HG03108 (cell line): ENCODE measurements at regions not wholly inside any gene's neighbourhood (a gene's known extent, or its start where the extent isn't known, plus 50 kb on each side); places are given as distances from the start of the nearest gene placed in this dataset.

Source experiments
- ATAC-seq: cut with Tn5 transposase; IDR thresholded peaks from one replicate; pipeline ENCODE4 v1.9.1; 2021; ENCODE audit warnings: moderate library complexity; ENCODE audit not compliant: unreplicated experiment

- ATAC-seq: no peak
Measured at GRCh38 chr2:16149349-16150243, 209.2 kb downstream of the MYCN start.

GRCh38 chr2:16148632-16149348 lies 208.4 kb downstream of the MYCN start:
- ATAC-seq: no peak

DNA sequence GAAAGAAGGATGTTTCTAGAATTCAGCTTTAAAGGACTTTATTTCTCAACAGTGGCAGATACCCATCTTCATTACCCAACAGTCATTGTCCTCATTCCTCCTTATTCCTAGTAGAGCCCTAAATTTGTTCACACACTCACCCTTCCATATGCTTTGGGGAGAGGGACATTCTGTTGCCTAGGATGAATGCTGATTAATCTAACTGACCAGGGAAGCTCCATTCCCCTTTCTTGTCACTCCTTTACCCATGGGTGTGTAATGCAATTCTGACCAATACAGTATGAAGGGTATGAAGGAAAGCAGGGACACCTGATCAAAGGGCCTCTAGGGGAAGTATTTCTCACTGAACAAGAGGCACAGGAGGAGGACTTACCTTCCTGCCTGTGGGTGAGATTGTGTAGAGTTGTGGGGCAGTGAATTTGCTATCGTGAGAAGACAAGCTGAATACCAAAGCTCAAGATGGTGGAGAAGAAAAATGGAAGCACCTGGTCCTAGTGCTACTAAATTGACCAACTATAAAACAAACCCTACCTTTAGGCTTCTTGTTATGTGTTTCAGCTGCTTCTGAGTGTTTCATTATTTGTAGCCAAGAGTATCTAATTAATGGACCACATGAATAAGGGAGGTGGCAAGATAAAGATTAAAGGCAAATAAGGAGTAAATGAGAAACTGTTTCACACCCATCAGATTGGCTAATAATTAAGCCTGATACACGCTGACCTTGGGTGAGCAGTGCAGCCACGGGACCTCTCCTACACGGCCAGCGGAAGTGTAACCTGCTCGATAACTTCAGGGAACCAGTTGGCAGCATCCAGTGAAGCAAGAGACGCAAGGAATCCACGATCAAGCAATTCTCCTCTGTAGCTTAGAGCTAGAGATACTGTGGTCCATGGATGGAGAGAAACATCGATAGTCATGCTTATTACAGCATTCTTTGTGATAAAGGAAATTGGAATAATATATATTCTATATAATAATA lies 202.3 kb downstream of the MYCN start:
- no peak for ATAC-seq

DNA sequence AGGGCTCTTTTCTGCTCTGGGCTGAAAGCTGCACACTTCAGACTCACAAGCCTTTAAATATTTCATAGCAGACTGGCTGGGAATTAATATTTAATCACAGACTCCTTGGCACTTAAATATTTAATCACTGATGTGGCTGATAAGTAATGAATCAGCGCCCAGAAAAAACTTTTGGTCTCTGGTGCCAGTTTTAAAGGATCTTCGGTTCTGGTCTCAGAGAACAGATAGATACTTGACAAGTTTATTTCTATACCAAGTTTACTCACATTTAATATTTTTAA lies 201.2 kb downstream of the MYCN start:
- ATAC-seq: no peak

DNA sequence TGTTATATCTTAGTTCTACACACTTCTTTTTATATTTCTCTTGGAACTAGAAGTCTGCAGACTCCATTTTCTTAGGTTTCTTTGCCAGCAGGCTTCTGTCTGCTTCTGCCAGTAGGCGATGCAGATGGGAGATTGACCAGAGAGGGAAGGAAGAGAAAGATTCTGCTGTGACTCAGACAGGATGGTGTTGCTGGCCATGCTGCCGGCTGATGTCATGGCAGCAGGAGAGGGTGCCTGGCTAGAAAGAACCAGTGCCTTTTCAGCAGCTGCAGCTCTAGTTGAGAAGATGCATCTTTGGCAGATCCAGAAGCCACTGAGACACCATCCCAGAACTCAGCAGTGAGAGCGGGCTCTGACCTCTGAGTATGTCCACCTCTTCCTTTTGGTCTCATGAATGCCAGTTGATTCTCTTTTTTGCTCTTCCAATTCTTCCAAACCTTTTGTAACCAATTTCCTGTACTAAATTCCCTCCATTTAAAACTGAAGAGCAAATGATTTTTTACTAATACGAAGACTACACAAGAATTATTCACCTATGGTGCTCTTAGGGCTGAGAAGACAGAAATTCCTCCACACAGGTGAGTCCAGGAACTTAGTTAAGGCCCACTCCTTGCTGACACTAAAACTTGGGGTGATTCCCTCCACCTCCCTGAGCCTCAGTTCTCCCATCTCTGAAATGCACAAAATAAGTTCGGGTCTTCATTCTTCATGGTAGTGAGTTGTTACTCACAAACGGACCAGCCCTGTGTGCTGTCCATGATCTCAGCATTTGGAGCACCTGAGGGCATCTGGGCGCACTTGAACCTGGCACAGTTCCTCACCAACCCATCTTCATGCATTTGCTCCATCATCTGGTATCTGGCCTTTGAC lies 200.7 kb downstream of the MYCN start:
- ATAC-seq: no peak

DNA sequence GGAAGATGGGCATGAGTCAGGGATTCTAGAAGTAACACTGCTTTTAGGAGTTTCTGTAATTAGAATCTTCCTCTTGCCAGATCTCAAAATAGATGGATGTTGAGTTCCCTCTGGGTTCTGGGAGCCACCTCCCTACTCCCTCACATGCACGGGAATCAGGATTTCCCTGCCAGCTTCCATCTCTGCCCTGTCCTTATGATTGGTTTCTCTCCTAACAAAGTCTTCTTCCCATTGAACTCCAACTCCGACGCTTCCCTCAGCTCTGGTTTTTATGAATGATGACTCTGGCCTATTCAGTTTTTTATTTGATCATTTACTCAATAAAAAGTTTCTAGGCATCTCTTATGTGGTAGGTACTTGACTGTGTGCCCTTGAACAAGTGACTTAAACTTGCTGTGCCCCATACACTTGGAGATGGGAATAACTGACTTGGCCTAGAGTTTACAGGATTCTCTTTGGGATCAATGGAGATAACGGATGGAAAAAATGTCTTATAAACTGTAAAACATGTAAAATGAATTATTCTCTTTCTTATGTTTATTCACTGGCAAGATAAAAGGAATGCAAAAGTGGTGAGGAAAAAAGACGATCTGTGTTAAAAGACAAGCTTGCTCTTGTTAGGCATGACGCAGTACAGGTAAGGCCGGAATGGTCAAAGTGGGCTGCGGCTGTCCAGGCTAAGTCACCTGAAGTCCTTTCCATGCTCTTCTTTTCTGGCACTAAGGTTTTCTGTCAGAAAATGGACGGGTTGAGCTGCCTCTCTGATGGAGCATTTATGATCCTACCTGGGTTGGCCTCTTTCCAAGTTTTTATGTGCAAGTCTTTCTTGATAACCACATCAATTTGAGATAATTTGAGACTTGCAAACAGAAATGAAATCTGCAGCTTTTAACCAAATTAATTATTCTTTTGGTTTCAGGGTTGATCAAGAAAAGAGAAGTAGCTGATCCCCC lies 199.6 kb downstream of the MYCN start:
- no peak for ATAC-seq

DNA sequence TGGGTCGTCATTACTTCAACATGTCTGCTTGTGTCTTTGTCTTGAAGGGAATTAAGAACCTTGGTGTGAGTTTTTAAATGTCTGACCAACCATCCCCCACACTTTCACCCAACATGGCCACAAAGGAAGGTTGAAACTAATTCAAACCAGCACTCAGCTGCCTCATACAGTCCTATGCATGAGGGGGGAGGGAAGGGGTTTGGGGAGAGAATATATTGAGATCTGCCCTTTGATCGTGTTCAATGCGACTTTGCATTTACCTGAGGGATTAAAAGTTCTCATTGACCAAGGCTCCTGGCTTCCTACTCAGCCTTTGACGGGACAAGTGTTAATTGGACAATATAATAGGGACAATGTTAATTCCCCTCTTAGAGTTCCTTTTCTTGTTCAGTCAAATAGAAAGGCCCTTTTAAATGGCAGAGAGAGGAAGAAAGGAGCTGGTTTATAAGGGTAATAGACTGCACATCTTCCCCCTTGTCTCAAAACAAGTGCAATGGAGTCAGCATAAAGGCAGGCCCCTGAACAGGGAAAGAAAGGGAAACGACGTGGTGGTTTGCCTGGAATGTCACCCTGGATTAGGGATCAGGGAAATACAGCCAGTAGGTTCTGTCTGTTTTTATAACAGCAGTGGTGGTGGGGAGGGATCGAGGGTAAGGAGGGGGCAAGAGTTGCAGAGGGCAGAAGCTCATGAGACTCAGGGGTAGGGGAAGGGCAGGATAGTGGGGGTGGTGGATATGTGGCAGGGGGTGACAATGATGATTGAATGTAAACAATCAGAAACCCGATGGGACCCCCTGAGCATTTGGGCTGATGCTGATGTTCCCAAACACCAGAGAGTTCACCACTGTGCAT lies 198.7 kb downstream of the MYCN start:
- ATAC-seq: no peak

DNA sequence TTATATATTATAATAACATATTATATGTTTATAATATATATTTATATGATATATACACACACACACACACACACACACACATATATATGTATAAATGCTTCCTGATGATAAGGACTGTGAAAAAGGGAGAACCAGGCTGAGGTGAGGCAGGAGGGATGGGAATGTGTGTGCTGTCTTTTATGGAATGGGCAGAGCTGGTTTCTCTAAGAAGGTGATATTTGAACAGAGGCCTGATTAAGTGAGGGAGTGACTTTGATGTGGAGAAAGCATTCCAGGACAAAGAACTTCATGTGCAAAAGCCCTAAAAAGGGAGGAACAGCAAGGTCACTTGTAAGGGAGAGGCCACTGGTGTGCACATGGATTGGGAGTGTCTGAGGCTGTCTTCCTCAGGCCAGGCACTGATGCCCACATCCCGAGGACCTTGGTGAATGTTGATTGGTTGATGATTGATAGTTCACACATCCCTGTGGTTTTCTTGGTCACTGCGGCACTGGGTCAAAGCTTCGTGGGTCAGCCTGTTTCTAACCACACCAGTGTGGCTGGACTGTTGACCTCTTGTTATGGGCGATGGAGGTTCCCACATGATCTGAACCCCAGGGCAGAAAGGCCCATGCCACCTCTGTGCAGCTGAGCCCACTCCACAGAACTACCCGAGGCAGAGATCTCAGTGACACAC lies 196.9 kb downstream of the MYCN start:
- no peak for ATAC-seq

GRCh38 chr2:16136461-16137035 lies 196.2 kb downstream of the MYCN start:
- no peak for ATAC-seq

- no peak for ATAC-seq
Measured at GRCh38 chr2:16135913-16136310, 195.6 kb downstream of the MYCN start.

- ATAC-seq: no peak
Measured at GRCh38 chr2:16135196-16135912, 195.0 kb downstream of the MYCN start.

- ATAC-seq: no peak
Measured at GRCh38 chr2:16134436-16135165, 194.3 kb downstream of the MYCN start.

DNA sequence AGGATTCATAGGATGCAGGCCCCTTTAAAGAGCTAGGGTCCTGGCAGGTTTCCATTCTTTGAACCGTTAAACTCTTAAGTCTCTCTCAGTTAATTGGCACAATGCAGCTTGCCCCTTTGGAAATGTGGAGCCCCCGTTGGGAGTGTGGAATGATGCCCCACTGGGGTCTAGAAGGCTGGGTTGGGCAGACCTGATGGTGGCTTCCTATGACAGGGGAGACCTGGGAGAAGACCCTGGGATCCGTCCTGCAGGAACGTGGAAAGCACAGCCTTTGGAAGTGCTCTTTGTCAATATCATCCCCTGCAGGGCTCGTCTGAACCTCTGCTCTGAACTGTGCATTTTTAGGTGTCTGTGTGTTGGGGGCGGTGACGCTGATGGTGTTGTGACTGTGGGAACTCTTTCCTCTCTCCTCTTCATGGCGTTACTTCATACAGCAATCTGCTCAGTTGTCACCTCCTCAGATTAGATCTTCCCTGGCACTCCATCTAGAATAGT lies 190.6 kb downstream of the MYCN start:
- no peak for ATAC-seq

- ATAC-seq: no peak
Measured at GRCh38 chr2:16130541-16130880, 190.2 kb downstream of the MYCN start.

DNA sequence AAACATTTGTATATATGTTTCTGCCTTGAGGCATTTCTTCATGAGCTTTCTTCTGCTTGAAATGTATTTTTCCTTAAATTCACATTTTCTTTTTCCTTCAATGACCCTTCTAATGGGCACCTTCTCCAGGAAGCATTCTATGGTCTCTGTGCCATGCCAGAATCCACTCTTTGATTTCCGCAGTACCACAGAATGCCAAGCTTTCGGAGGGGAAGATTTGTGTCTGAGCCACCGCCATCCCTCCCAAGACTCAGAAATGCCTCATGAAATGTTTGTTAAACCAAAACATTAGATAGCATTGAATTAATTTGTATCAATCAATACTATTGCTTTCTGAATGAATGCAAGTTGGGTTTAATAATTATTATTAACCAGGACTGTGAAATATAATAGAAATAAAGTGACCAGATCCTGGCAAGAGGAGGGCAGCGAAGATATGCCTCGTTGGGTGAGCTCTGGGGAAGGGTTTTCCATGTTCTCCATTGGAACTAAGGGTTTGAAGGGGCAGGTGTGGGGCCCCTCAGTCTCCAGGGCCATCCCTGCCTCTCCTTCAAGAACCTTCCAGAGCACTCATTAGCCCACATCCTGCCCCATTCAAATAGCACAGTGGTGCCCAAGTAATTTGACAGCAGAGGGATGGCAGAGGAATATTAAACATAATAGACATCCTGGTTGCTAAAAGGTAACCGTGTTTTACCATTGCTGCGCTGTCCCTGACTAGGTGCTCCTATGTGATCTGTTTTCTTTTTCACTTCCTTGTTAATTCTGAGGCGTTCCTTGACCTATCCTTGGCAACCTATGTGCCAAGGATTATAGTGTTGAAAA lies 189.6 kb downstream of the MYCN start:
- ATAC-seq: no peak
